ENCODE measurements at regions not wholly inside any gene's neighbourhood (a gene's known extent, or its start where the extent isn't known, plus 50 kb on each side); places are given as distances from the start of the nearest gene placed in this dataset.
"Not testable (repeated sequence)": the region's sequence is repeated elsewhere in the genome, so short reads cannot be mapped to it uniquely, and the experiment has no call there.

- H3K4me3 ChIP-seq (ENCODE audit: low read depth, low read length) = no peak overlapping the region
- TF ChIP-seq CTCF (IDR thresholded peaks at IDR 0.05; ENCODE audit: low read depth, low read length) = no peak
Observed at GRCh38 chr13:79625517-79625916, 144.6 kb downstream of the NDFIP2 start.

- H3K4me3 ChIP-seq (ENCODE audit: low read depth, low read length) = no peak overlapping the region
- no peak for TF ChIP-seq CTCF (IDR thresholded peaks at IDR 0.05; ENCODE audit: low read depth, low read length)
Observed at GRCh38 chr13:79621902-79622301, 140.9 kb downstream of the NDFIP2 start.

- TF ChIP-seq CTCF (IDR thresholded peaks at IDR 0.05; ENCODE audit: low read depth, low read length) = no peak
- no peak overlapping the region for H3K4me3 ChIP-seq (ENCODE audit: low read depth, low read length)
Observed at GRCh38 chr13:79621449-79621848, 140.5 kb downstream of the NDFIP2 start.

DNA sequence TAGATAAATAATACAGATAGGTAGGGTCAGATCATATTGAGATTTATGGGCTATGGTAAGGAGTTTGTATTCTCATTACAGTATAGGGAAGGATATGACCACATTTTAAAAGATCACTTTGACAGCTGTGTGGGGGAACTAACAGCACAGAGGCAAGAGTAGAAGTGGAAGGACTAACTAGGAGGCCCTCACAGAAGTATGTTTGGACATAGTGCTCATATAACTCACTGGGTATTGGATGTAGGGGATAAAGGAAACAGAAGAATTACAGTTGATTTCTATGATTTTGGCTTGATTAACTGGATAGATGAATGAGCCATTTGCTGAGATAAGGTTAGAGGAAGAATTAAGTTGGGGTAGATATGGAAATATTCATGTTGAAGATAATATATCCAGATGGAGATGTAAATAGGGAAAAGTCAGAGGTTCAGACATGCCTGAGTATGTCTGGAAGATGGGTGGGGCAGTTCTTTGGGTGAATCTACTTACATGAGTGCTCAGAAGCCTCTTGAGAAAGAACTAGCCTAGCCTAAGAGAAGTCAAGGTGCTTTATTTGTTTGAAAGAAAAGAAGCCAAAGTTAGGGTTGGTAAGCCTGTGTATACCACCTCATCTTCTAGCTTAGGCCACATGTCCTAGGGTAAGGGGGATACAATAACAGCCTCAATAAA lies 133.4 kb downstream of the NDFIP2 start:
- no peak for TF ChIP-seq CTCF (IDR thresholded peaks at IDR 0.05; ENCODE audit: low read depth, low read length)
- H3K4me3 ChIP-seq (ENCODE audit: low read depth, low read length) = no peak overlapping the region

DNA sequence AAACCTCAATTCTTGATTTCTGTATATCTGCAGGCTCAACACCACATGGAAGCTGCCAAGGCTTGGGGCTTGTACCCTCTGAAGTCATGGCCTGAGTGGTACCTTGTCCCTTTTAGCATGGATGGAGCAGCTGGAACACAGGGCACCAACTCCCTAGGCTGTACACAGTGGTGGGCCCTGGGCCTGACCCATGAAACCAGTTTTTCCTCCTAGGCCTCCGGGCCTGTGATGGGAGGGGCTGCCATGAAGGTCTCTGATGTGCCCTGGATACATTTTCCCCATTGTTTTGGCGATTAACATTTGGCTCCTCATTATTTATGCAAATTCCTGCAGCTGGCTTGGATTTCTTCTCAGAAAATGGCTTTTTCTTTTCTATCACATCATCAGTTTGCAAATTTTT lies 131.6 kb downstream of the NDFIP2 start:
- H3K4me3 ChIP-seq (ENCODE audit: low read depth, low read length) = no peak overlapping the region

GRCh38 chr13:79607895-79608294 lies 126.9 kb downstream of the NDFIP2 start:
- not testable (repeated sequence) for H3K4me3 ChIP-seq (ENCODE audit: low read depth, low read length)

More for the DNA sequence above, 131.6 kb downstream of the NDFIP2 start:
- no peak for TF ChIP-seq CTCF (IDR thresholded peaks at IDR 0.05; ENCODE audit: low read depth, low read length)

Measured in WI38 (cell line).